HG03460 (cell line): ENCODE measurements at regions not wholly inside any gene's neighbourhood (a gene's known extent, or its start where the extent isn't known, plus 50 kb on each side); places are given as distances from the start of the nearest gene placed in this dataset.

Experiments
- ATAC-seq: cut with Tn5 transposase; IDR thresholded peaks from one replicate; pipeline ENCODE4 v1.9.1; 2021; ENCODE audit not compliant: unreplicated experiment

GRCh38 chr10:111200505-111201186 lies 123.8 kb downstream of the ADRA2A start:
- no peak for ATAC-seq

- ATAC-seq, result no peak
Measured at GRCh38 chr10:111203615-111204014, 126.8 kb downstream of the ADRA2A start.

GRCh38 chr10:111204838-111205237 lies 128.0 kb downstream of the ADRA2A start:
- ATAC-seq, result no peak

- ATAC-seq, result no peak
Measured at GRCh38 chr10:111206521-111206920, 129.7 kb downstream of the ADRA2A start.

GRCh38 chr10:111207500-111207899 lies 130.7 kb downstream of the ADRA2A start:
- no peak for ATAC-seq

GRCh38 chr10:111208951-111209350 lies 132.1 kb downstream of the ADRA2A start:
- no peak for ATAC-seq

- no peak for ATAC-seq
Measured at GRCh38 chr10:111209692-111210091, 132.9 kb downstream of the ADRA2A start.

GRCh38 chr10:111211241-111211640 lies 134.4 kb downstream of the ADRA2A start:
- ATAC-seq, result no peak

GRCh38 chr10:111211706-111212105 lies 134.9 kb downstream of the ADRA2A start:
- ATAC-seq, result no peak

GRCh38 chr10:111221682-111222480 lies 145.1 kb downstream of the ADRA2A start:
- ATAC-seq, result no peak

- no peak for ATAC-seq
Measured at GRCh38 chr10:111222961-111223360, 146.1 kb downstream of the ADRA2A start.

- no peak for ATAC-seq
Measured at GRCh38 chr10:111231779-111232178, 154.9 kb downstream of the ADRA2A start.

GRCh38 chr10:111233439-111233838 lies 156.6 kb downstream of the ADRA2A start:
- no peak for ATAC-seq

- ATAC-seq, result no peak
Measured at GRCh38 chr10:111234234-111234913, 157.5 kb downstream of the ADRA2A start.

GRCh38 chr10:111234914-111235302 lies 158.1 kb downstream of the ADRA2A start:
- ATAC-seq, result no peak

GRCh38 chr10:111240348-111240747 lies 163.5 kb downstream of the ADRA2A start:
- no peak for ATAC-seq

GRCh38 chr10:111243126-111243525 lies 166.3 kb downstream of the ADRA2A start:
- no peak for ATAC-seq

GRCh38 chr10:111246136-111246535 lies 169.3 kb downstream of the ADRA2A start:
- no peak for ATAC-seq

GRCh38 chr10:111246814-111247452 lies 170.1 kb downstream of the ADRA2A start:
- ATAC-seq, result no peak

GRCh38 chr10:111247781-111248389 lies 171.1 kb downstream of the ADRA2A start:
- ATAC-seq, result no peak

- ATAC-seq, result no peak
Measured at GRCh38 chr10:111249925-111250324, 173.1 kb downstream of the ADRA2A start.
